GM12873 (cell line): ENCODE measurements at regions not wholly inside any gene's neighbourhood (a gene's known extent, or its start where the extent isn't known, plus 50 kb on each side); places are given as distances from the start of the nearest gene placed in this dataset.

Experiments used
- TF ChIP-seq, protein P1 (sequence below): IDR thresholded peaks from 2 replicates; pipeline ENCODE4 v1.5.1; 2012; ENCODE audit warnings: low read depth, mild to moderate bottlenecking, moderate library complexity, low read length, control low read depth; ENCODE audit not compliant: insufficient read depth; ENCODE audit errors: missing control alignments

DNA sequence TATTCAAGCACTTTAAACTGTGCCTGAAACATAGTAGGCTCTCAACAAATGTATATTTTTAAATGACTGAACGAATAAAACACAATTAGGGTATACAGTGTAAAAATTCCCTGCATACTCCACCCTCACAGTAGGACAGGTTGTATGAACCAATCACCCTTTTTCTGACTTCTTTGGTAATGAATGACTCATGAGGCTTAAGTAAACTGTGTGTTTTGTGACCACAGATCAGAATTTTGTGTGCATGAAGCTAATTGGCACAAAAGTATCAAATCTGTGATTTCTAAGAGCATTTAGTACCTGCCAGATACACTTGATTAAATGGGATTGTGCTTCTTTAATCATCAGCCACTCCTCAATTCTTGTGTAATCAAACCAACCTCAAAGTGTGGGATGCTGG is 109.9 kb upstream of the MAP4K3 start:
- TF ChIP-seq, protein P1, sequence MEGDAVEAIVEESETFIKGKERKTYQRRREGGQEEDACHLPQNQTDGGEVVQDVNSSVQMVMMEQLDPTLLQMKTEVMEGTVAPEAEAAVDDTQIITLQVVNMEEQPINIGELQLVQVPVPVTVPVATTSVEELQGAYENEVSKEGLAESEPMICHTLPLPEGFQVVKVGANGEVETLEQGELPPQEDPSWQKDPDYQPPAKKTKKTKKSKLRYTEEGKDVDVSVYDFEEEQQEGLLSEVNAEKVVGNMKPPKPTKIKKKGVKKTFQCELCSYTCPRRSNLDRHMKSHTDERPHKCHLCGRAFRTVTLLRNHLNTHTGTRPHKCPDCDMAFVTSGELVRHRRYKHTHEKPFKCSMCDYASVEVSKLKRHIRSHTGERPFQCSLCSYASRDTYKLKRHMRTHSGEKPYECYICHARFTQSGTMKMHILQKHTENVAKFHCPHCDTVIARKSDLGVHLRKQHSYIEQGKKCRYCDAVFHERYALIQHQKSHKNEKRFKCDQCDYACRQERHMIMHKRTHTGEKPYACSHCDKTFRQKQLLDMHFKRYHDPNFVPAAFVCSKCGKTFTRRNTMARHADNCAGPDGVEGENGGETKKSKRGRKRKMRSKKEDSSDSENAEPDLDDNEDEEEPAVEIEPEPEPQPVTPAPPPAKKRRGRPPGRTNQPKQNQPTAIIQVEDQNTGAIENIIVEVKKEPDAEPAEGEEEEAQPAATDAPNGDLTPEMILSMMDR: no peak

GRCh38 chr2:39547811-39548719 is 111.0 kb upstream of the MAP4K3 start:
- TF ChIP-seq, protein P1: no peak

- TF ChIP-seq, protein P1: no peak
Measured at GRCh38 chr2:39549000-39549399, 111.9 kb upstream of the MAP4K3 start.

DNA sequence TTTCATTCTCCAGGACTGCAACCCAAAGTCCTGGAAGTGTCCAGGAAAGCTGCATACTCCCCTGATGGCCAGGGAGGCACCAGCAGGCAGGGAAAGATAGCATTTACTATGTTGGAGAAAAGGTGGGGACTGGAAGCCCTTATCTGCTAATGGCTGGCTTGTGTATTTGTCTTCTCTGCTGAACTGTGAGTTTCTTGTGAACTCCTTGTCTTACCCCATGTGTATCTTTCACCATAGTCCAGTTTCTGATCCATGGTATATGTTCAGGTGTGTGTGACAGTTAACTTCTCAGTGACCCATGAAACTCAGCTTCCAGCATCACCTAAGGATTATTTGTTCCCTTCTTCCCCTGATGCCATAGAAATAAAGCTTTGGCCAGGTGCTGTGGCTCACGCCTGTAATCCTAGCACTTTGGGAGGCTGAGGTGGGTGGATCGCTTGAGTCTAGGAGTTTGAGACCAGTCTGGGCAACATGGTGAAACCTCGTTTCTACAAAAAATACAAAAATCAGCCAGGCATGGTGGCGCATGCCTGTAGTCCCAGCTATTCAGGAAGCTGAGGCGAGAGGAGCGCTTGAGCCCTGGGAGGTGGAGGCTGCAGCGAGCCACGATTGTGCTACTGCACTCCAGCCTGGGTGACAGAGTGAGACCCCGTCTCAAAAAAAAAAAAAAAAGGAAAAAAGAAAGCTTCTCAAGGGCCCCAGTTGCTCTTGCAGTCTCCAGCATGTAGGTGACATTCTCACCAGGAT is 112.8 kb upstream of the MAP4K3 start:
- TF ChIP-seq, protein P1: no peak

GRCh38 chr2:39550701-39551285 is 113.7 kb upstream of the MAP4K3 start:
- TF ChIP-seq, protein P1: no peak

DNA sequence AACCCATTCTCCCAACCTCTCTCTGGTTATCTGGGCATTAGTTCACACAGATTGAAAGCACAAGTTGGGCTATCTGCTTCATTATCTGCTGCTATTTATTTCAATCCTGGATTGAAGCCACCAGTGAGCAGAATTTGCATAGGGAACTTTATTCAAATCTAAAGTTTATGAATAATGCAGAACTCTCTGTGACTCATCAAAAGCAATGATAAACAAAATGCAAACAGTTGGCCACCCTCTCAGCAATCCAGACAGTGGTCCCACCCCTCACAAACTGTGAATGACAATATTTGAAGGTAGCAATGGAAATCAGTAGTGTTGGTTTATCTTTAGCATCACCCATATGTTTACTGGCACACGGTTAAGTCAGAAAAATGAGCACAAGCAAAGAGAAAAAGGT is 106.8 kb upstream of the TMEM178A start:
- TF ChIP-seq, protein P1: no peak

- TF ChIP-seq, protein P1: no peak
Measured at GRCh38 chr2:39563572-39563971, 102.1 kb upstream of the TMEM178A start.
